PC-9 (cell line): ENCODE measurements at regions not wholly inside any gene's neighbourhood (a gene's known extent, or its start where the extent isn't known, plus 50 kb on each side); places are given as distances from the start of the nearest gene placed in this dataset.

ENCODE experiments used
- BruUV-seq: library from RNA; stranded (reverse); fragments of 400-500 nt; replicated peaks from 2 replicates; lab custom pipeline; 2021; lab: Mats Ljungman, UMichigan
- CTCF ChIA-PET: fragments of 300-600 bp; sonication (Branson Sonifier 250); formaldehyde crosslinking; loops from one replicate; lab custom pipeline; 2022; ENCODE audit warnings: antibody characterized with exemption; lab: Charles Lee
- POLR2A ChIA-PET: fragments of 300-600 bp; sonication (Branson Sonifier 250); formaldehyde crosslinking; loops from one replicate; lab custom pipeline; 2022; ENCODE audit warnings: antibody characterized with exemption; ENCODE audit not compliant: unreplicated experiment; lab: Charles Lee
- DNase-seq, 2 experiments: peaks; one replicate each; pipeline versions ENCODE4 v3.0.0 to v3.0.0-alpha.2; 2015 to 2022; ENCODE audit warnings: mixed read lengths in 1 of 2
- H2AFZ ChIP-seq: fragments of 200-600 bp; sonication (generic); 2 replicates; pipeline ENCODE4 v1.8.1; 2017; ENCODE audit warnings: antibody characterized with exemption
- H3F3A ChIP-seq: fragments of 200-600 bp; sonication (generic); 2 replicates; pipeline ENCODE4 v1.8.1; 2017; ENCODE audit warnings: antibody characterized with exemption, mild to moderate bottlenecking, low read depth; ENCODE audit not compliant: insufficient read depth
- H3K27ac ChIP-seq: fragments of 200-600 bp; sonication (generic); 2 replicates; pipeline ENCODE4 v1.6.1; 2016; ENCODE audit warnings: mixed run types
- H3K27me3 ChIP-seq: fragments of 200-600 bp; sonication (generic); 2 replicates; pipeline ENCODE4 v1.6.1; 2016; ENCODE audit warnings: low read depth, mixed run types; ENCODE audit not compliant: insufficient read depth
- H3K36me3 ChIP-seq: fragments of 200-600 bp; sonication (generic); 2 replicates; pipeline ENCODE4 v1.6.1; 2016; ENCODE audit warnings: low read depth, mixed run types
- H3K4me1 ChIP-seq: fragments of 200-600 bp; sonication (generic); replicated peaks from 2 replicates; pipeline ENCODE4 v1.6.1; 2016; ENCODE audit warnings: mixed run types; ENCODE audit not compliant: insufficient read depth
- H3K4me2 ChIP-seq: fragments of 200-600 bp; sonication (generic); 2 replicates; pipeline ENCODE4 v1.6.1; 2017; ENCODE audit warnings: mixed run types
- H3K4me3 ChIP-seq: fragments of 200-600 bp; sonication (generic); 2 replicates; pipeline ENCODE4 v1.6.1; 2016; ENCODE audit warnings: mixed run types
- H3K79me2 ChIP-seq: fragments of 200-600 bp; sonication (generic); 2 replicates; pipeline ENCODE4 v1.6.1; 2017; ENCODE audit warnings: low read depth, mixed run types
- H3K9me2 ChIP-seq: fragments of 200-600 bp; sonication (generic); 2 replicates; pipeline ENCODE4 v1.8.1; 2017; ENCODE audit warnings: mild to moderate bottlenecking; ENCODE audit not compliant: insufficient read depth
- H3K9me3 ChIP-seq: fragments of 200-600 bp; sonication (generic); 2 replicates; pipeline ENCODE4 v1.8.1; 2016; ENCODE audit warnings: low read depth; ENCODE audit not compliant: insufficient read depth
- H4K20me1 ChIP-seq: fragments of 200-600 bp; sonication (generic); 2 replicates; pipeline ENCODE4 v1.8.1; 2017; ENCODE audit not compliant: insufficient read depth
- CTCF ChIP-seq: fragments of 200-600 bp; sonication (generic); conservative IDR thresholded peaks from 2 replicates; pipeline ENCODE4 v1.6.1; 2017; ENCODE audit warnings: mixed run types, antibody characterized with exemption, mild to moderate bottlenecking, moderate library complexity
- EZH2 ChIP-seq: fragments of 200-600 bp; sonication (generic); IDR thresholded peaks from 2 replicates; pipeline ENCODE4 v1.8.0; 2017; ENCODE audit warnings: antibody characterized with exemption, low read depth
- intact Hi-C: fragments of 100-400 bp; cut with micrococcal nuclease; formaldehyde crosslinking; loops from one replicate; pipeline ENCODE4 v1.10.0; 2022; ENCODE audit not compliant: unreplicated experiment

GRCh38 chr11:104323841-104324240, 159.9 kb upstream of the PDGFD start:
- Histone ChIP-seq H3K4me1 (no peaks in the 10 kb centered on the region), H3K27me3 (no peaks in the 10 kb centered on the region), H3F3A (no peaks in the 10 kb centered on the region), H3K36me3 (no peaks in the 10 kb centered on the region), H3K79me2 (no peaks in the 10 kb centered on the region), H3K4me3 (no peak overlapping the region), H3K4me2 (no peak overlapping the region), H3K9me3 (no peaks in the 10 kb centered on the region), H3K27ac (no peak overlapping the region), H4K20me1 (no peaks in the 10 kb centered on the region), H3K9me2 (no peaks in the 10 kb centered on the region), H2AFZ (no peak overlapping the region)
- BruUV-seq = no TSS peak
- ChIA-PET POLR2A (no interaction called here), CTCF (no interaction called here)
- no peak for DNase-seq
- TF ChIP-seq EZH2 (no peak), CTCF (no peak)
- intact Hi-C loops = no loop called here

- DNase-seq = no peak
- BruUV-seq = no TSS peak
- CTCF ChIA-PET = no interaction called here
Observed at GRCh38 chr11:104322696-104323095, 158.7 kb upstream of the PDGFD start.

GRCh38 chr11:104320956-104321355, 157.0 kb upstream of the PDGFD start:
- H3K9me2 ChIP-seq = no peaks in the 10 kb centered on the region
- no peaks in the 10 kb centered on the region for H3F3A ChIP-seq
- H3K36me3 ChIP-seq = no peaks in the 10 kb centered on the region
- H4K20me1 ChIP-seq = no peaks in the 10 kb centered on the region
- CTCF ChIA-PET = interaction anchor here (0.5 kb wide), 1 partner anchor 1291 kb away, joined by 4 read pairs; no protein-coding TSS in a partner anchor
- no peak for TF ChIP-seq CTCF
- no peak for TF ChIP-seq EZH2
- no peak overlapping the region for H3K27ac ChIP-seq
- no peaks in the 10 kb centered on the region for H3K4me1 ChIP-seq
- POLR2A ChIA-PET = no interaction called here
- intact Hi-C loops = no loop called here
- no peak for DNase-seq
- H2AFZ ChIP-seq = no peak overlapping the region
- H3K9me3 ChIP-seq = no peaks in the 10 kb centered on the region
- H3K4me3 ChIP-seq = no peak overlapping the region
- H3K79me2 ChIP-seq = no peaks in the 10 kb centered on the region
- H3K4me2 ChIP-seq = no peak overlapping the region
- H3K27me3 ChIP-seq = no peaks in the 10 kb centered on the region
- BruUV-seq = no TSS peak

More at GRCh38 chr11:104322696-104323095, 158.7 kb upstream of the PDGFD start:
- intact Hi-C loops = no loop called here
- H3K4me2 ChIP-seq = no peak overlapping the region
- TF ChIP-seq EZH2 (no peak), CTCF (no peak)
- no peak overlapping the region for H3K4me3 ChIP-seq
- no peaks in the 10 kb centered on the region for H3F3A ChIP-seq
- no peaks in the 10 kb centered on the region for H3K79me2 ChIP-seq
- no peaks in the 10 kb centered on the region for H3K36me3 ChIP-seq
- no peaks in the 10 kb centered on the region for H3K9me3 ChIP-seq
- no peaks in the 10 kb centered on the region for H3K9me2 ChIP-seq
- no peaks in the 10 kb centered on the region for H3K27me3 ChIP-seq
- no peak overlapping the region for H2AFZ ChIP-seq
- no peaks in the 10 kb centered on the region for H3K4me1 ChIP-seq
- no peak overlapping the region for H3K27ac ChIP-seq
- POLR2A ChIA-PET = no interaction called here
- no peaks in the 10 kb centered on the region for H4K20me1 ChIP-seq
